ENCODE measurements at regions not wholly inside any gene's neighbourhood (a gene's known extent, or its start where the extent isn't known, plus 50 kb on each side); places are given as distances from the start of the nearest gene placed in this dataset.
"Not testable (repeated sequence)": the region's sequence is repeated elsewhere in the genome, so short reads cannot be mapped to it uniquely, and the experiment has no call there.

GRCh38 chr10:23534761-23535160 lies 95.9 kb downstream of the OTUD1 start:
- Mint-ChIP-seq H3K27me3 (ENCODE audit: low read depth) (peaks cover 28% of the 10 kb centered on the region), H3K36me3 (ENCODE audit: low read depth) (no peaks in the 10 kb centered on the region), H3K4me3 (no peak overlapping the region), H3K4me1 (no peaks in the 10 kb centered on the region), H3K9me3 (no peaks in the 10 kb centered on the region), H3K27ac (no peak overlapping the region)
- TF ChIP-seq, protein P1, sequence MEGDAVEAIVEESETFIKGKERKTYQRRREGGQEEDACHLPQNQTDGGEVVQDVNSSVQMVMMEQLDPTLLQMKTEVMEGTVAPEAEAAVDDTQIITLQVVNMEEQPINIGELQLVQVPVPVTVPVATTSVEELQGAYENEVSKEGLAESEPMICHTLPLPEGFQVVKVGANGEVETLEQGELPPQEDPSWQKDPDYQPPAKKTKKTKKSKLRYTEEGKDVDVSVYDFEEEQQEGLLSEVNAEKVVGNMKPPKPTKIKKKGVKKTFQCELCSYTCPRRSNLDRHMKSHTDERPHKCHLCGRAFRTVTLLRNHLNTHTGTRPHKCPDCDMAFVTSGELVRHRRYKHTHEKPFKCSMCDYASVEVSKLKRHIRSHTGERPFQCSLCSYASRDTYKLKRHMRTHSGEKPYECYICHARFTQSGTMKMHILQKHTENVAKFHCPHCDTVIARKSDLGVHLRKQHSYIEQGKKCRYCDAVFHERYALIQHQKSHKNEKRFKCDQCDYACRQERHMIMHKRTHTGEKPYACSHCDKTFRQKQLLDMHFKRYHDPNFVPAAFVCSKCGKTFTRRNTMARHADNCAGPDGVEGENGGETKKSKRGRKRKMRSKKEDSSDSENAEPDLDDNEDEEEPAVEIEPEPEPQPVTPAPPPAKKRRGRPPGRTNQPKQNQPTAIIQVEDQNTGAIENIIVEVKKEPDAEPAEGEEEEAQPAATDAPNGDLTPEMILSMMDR (IDR thresholded peaks at IDR 0.05; ENCODE audit: unreplicated experiment in 3 of 3) = no peak

GRCh38 chr10:23535381-23535780 lies 96.5 kb downstream of the OTUD1 start:
- Mint-ChIP-seq H3K4me1 (peaks cover 3% of the 10 kb centered on the region), H3K36me3 (ENCODE audit: low read depth) (no peaks in the 10 kb centered on the region), H3K4me3 (no peak overlapping the region), H3K27ac (no peak overlapping the region), H3K9me3 (no peaks in the 10 kb centered on the region), H3K27me3 (ENCODE audit: low read depth) (peaks cover 28% of the 10 kb centered on the region)
- TF ChIP-seq, protein P1 (IDR thresholded peaks at IDR 0.05; ENCODE audit: unreplicated experiment in 3 of 3) = no peak

DNA sequence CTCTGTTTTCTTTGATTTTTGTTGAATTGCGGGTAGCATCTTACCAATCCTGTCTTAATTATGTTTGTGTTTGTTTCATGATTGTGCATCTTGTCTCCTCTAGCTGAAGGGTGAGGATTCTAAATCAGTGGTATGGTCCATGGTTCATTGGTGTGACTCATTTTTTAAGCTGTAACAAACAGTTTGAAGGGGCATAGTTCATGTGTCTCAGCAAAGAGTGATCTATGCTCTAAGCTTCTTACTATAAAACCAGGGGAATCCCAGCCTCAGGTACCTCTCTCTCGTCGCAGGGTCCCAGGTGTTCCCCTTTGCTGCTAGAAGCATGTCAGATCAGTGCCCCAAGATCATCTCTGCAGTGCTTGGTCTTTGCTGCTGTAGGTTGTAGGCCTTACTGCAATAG lies 100.1 kb downstream of the OTUD1 start:
- TF ChIP-seq, protein P1 (IDR thresholded peaks at IDR 0.05; ENCODE audit: unreplicated experiment in 3 of 3) = no peak
- Mint-ChIP-seq H3K27me3 (ENCODE audit: low read depth) (peaks cover 12% of the 10 kb centered on the region), H3K27ac (no peak overlapping the region), H3K9me3 (peaks cover 2% of the 10 kb centered on the region), H3K4me1 (peaks cover 14% of the 10 kb centered on the region), H3K4me3 (no peak overlapping the region), H3K36me3 (ENCODE audit: low read depth) (no peaks in the 10 kb centered on the region)

DNA sequence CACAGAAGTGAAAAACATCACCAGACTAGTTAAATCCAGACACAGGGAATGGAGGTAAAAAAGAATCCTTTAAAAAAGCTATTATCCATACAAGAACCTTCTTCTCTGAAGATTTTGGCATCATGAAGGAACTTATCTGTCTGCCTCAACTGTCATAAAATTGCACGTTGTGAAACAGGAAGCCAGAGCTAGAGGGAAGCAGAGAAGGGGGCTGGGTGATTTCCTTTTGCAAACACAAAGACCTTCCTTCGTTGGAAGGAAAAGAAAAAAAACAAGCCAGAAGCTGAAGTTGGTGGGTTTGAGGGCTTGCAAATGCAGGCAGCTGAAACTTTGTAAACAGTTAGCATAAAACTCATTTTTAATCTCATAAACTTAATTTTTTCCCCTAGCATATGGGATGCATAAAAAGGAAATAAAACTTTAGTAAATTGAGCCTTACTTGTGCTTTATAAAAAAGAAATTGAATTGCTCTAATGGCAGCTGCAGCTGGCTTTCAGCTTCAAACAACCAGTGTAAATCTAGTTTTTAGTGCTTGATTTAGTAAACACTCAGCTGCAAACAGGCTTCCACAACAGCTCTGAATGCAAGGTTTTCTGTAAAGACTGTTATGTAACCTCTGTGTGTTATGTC lies 101.6 kb downstream of the OTUD1 start:
- no peaks in the 10 kb centered on the region for H3K36me3 Mint-ChIP-seq (ENCODE audit: low read depth)
- peaks cover 8% of the 10 kb centered on the region for H3K9me3 Mint-ChIP-seq
- H3K4me1 Mint-ChIP-seq = peaks cover 14% of the 10 kb centered on the region
- H3K27me3 Mint-ChIP-seq (ENCODE audit: low read depth) = peaks cover 4% of the 10 kb centered on the region
- no peak overlapping the region for H3K4me3 Mint-ChIP-seq
- H3K27ac Mint-ChIP-seq = peak overlapping the region; percentile 60 to 83 (median 77)
- TF ChIP-seq, protein P1 (IDR thresholded peaks at IDR 0.05; ENCODE audit: unreplicated experiment in 3 of 3) = no peak

- no peaks in the 10 kb centered on the region for H3K36me3 Mint-ChIP-seq (ENCODE audit: low read depth)
- no peaks in the 10 kb centered on the region for H3K27me3 Mint-ChIP-seq (ENCODE audit: low read depth)
- no peak overlapping the region for H3K27ac Mint-ChIP-seq
Measured at GRCh38 chr10:23543691-23544380, 105.0 kb downstream of the OTUD1 start.

GRCh38 chr10:23545866-23546265 lies 107.0 kb downstream of the OTUD1 start:
- not testable (repeated sequence) for H3K27ac Mint-ChIP-seq; H3K4me3 Mint-ChIP-seq; H3K4me1 Mint-ChIP-seq; H3K36me3 Mint-ChIP-seq (ENCODE audit: low read depth); H3K27me3 Mint-ChIP-seq (ENCODE audit: low read depth)
- peaks cover 11% of the 10 kb centered on the region for H3K9me3 Mint-ChIP-seq

More at GRCh38 chr10:23543691-23544380, 105.0 kb downstream of the OTUD1 start:
- H3K4me3 Mint-ChIP-seq = no peak overlapping the region
- H3K4me1 Mint-ChIP-seq = peaks cover 14% of the 10 kb centered on the region
- H3K9me3 Mint-ChIP-seq = peaks cover 11% of the 10 kb centered on the region
- TF ChIP-seq, protein P1 (IDR thresholded peaks at IDR 0.05; ENCODE audit: unreplicated experiment in 3 of 3) = no peak

Measured in nephron (organoid).